ENCODE measurements at regions not wholly inside any gene's neighbourhood (a gene's known extent, or its start where the extent isn't known, plus 50 kb on each side); places are given as distances from the start of the nearest gene placed in this dataset.

DNA sequence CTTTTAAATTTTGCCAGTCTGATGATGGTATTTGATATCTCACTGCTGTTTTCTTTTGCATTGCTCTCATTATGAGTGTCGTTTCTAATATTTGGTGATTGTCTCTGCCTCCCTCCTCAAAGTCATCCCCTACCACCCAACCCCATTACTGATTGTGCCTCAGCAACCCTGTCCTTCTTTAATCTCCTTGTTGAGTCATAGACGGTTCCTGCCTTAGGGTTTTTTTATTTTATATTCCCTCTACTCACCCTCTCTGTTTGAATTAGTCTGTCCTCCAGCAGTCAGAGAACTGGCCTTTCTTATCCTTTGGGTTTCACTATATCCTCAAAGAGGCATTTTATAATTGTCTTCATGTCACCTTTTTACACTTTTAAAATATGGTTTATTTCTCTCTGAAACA, 409.3 kb upstream of the CPEB2 start:
- no peak for DNase-seq

DNA sequence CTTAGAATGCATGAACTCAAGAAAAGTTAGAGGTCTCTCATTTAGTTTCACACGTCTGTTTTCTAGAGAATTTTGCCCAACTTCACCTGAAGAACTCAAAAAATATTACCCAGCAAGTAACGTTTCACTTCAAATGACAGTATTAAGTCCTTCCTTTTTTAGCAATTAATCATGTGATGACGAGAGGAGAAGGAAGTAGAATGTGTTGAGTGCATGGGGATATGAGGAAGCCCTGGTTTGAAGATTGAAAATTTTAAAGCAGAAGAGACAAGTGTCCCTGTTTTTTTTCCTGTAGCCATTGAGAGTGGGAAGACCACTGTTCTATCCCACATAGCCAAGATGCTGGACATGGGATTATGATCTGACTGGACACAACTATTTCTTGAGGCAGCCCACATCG, 406.3 kb upstream of the CPEB2 start:
- no peak for DNase-seq

DNA sequence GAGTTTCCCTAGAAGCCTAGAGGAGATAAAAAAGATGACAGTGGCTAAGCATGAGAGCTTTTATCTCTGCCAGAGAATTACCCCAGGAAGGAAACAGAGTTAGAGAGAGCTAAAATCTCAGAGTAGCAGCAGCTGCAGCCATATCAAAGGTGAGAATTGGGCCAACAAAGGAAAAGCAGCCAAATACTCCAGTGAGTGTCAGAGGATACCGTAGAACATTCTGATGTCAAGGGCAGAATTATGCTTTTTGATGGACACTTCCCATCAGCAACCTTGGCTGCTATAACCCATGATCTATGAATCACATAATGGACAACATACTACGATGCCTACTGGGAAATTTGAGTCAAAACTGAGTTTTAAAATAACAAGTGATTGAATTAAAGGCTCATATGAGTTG, 405.8 kb upstream of the CPEB2 start:
- no peak for DNase-seq

DNA sequence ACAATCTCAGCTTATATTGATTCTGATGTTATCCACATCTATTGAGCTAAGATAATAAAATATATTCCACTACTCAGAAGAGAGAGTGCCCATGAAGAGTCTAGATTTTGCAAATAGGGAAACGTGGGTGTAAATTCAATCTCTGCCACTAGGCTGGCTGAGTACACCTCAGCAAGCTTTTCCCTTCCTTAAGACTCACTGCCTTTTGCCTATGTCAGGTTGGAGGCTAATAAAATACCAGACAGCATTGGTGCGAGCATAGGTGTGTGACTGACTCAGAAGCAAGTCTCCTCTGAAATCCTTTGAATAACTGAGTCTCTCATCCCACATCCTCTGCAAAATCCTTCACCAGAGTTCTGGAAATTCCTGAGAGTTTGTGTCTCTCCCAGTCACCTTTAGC, 405.4 kb upstream of the CPEB2 start:
- DNase-seq = no peak

DNA sequence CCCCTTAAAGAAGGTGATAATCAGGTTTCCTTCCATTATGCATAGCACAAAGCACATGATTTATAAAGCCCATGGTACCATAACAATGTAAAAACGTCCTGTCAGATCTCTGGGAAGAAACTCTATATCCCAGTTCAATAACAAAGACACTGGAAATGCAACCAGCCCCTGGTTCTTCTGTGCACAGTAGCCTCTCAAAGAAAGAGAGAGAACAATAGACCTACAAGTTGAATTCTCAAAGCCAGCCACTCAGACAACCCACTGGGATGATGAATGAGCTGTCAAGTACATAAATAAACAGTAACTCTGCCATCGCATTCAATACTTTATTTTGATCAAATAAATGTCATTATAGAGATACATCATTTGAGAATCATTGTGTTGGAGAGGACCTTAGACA, 400.1 kb upstream of the CPEB2 start:
- no peak for DNase-seq

DNA sequence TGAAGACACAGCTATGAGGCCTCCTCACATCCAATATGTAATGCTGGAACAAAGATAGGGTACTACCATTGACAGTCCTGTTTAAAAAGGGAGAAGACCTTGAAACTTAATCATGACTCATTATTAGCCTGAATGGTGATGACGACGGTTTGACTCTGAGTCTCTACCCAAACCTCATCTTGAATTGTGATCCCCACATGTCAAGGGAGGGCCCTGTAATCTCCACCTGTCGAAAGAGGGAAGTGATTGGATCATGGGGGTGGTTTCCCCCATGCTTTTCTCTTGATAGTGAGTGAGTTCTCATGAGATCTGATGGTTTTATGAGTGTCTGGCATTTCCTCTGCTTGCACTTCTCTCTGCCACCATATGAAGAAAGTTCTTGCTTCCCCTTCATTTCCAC, 395.3 kb upstream of the CPEB2 start:
- no peak for DNase-seq

DNA sequence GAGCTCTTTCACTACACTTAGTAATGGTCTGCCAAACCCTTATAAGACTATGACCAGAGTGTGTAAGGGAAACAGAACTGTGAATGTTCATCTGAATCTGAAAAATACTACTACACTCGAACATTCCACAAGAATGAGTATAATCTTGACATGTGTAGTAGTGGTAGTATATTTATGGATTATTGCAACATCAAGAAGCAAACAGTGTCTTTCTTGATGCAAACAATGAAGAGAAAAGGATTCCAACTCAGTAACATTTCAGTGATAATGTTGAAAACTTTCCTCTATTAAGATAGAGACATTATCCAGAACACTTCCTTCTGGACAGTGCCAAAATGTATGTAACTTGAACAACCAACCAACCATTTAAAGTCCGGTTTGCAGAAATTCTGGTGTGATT, 394.7 kb upstream of the CPEB2 start:
- no peak for DNase-seq

- DNase-seq = no peak
Observed at GRCh38 chr4:14608630-14609029, 393.7 kb upstream of the CPEB2 start.

DNA sequence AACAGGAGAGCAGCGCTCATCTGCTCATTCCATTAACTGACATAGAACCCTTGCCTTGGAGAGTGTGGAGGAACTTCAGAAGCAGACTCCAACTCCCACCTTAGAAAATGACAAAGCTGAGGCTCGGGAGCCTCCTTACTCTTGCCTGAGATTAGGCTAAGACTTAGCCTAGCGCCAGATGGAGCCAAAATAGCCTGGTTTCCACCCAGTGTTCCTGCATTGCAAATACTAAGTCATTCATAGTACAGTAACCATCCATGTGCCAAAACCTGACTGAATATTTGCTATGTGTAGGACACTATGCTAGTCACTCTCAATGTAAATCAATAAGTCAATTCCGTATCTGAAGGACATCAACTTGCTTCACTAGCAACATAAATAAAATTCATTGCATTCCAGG, 387.4 kb upstream of the CPEB2 start:
- DNase-seq = no peak

GRCh38 chr4:14615671-14616070, 386.6 kb upstream of the CPEB2 start:
- no peak for DNase-seq

DNA sequence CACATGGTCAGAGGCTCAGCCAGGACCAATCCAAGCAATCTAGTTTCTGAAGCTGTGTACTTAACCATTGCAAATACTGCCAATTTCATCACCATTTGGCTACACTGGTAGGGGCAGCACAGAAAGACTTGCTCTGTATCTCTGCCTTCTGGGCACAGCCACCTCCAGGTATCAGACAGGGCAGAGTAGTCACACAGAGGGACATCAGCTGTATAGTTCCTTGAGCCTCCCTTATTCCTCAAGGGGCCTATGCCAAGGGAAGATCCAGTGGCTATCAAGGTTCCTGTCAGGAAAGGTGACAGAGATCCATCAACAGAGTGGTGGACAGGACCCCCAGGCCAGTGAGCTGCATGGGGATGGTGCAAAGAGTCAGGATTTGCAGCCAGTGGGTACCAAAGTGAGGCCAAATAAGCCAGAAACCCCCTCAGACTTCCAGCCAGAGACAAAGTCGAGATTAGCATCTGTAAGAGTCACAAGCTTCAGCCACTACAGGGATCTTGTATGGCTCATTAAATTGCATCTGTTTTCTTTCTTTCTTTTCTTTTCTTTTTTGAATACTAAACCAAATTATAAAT, 381.6 kb upstream of the CPEB2 start:
- DNase-seq = no peak

GRCh38 chr4:14621731-14622463, 380.4 kb upstream of the CPEB2 start:
- no peak for DNase-seq

GRCh38 chr4:14627038-14627437, 375.2 kb upstream of the CPEB2 start:
- no peak for DNase-seq

DNA sequence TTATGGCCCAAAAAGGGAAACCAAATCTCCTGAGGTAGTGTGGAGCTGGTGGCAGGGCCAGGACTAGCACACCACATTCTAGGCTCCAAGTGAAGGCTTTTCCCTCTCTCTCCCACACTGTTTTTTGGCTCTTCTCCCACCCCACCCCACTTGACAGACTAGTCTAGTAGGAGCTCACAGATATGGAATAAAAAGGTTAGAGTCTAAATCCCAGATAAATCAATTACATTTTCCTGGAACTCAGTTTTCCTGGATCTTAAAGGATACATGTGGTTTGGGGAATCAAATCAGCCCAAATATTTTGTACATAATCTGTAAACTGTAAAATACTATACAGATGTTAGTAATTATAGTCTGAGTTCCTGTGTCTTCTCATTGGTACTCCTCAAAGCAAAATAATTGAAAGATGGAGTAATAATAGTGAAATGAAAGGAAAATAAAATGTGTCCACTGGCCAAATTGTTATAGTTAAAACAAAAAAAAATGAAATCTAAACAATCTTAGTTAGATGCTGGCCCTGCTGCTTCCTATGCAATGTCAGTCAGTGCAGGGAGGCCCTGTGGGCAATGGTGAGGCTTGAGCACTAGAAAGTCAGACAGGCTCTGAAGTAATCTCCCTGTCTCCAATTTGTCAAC, 370.4 kb upstream of the CPEB2 start:
- no peak for DNase-seq

GRCh38 chr4:14636563-14636962, 365.7 kb upstream of the CPEB2 start:
- DNase-seq = no peak

- DNase-seq = no peak
Observed at GRCh38 chr4:14640476-14640875, 361.8 kb upstream of the CPEB2 start.

- no peak for DNase-seq
Observed at GRCh38 chr4:14641871-14642270, 360.4 kb upstream of the CPEB2 start.

DNA sequence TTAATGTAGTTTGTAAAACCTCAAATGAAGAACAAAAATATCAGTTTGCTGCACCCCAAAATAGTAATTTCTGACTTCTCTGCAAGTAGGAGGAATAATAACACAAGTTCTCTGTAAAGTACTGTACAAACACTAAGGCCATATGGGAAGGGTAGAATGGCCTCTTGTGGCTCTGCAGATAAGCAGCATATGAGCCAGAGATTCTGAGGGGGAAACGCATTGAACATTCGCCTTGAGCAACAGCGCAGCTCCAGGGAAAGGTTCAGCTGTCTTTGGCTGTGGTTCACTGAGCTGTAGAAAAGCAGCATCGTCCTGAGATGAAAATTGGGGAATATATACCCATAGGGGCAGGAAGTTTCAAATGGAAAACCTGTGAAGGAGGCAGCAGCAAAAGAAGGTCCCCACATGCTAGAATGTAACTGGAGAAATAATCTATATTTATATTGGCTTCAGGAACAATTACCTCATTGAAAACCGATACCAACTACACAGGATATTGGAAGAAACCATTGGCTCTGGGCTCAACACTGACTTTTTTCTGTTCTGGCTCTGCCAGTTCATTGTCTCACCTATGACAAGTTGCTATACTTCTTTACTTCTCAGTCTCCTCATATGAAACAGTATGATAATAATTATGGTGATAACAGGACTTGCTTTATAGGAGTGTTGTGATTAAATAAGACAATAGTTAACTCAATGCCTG, 357.6 kb upstream of the CPEB2 start:
- DNase-seq = no peak

GRCh38 chr4:14646831-14647230, 355.4 kb upstream of the CPEB2 start:
- no peak for DNase-seq

GRCh38 chr4:14650127-14650526, 352.2 kb upstream of the CPEB2 start:
- DNase-seq = no peak

- DNase-seq = no peak
Observed at GRCh38 chr4:14652522-14652921, 349.8 kb upstream of the CPEB2 start.

- no peak for DNase-seq
Observed at GRCh38 chr4:14653338-14653737, 348.9 kb upstream of the CPEB2 start.

DNA sequence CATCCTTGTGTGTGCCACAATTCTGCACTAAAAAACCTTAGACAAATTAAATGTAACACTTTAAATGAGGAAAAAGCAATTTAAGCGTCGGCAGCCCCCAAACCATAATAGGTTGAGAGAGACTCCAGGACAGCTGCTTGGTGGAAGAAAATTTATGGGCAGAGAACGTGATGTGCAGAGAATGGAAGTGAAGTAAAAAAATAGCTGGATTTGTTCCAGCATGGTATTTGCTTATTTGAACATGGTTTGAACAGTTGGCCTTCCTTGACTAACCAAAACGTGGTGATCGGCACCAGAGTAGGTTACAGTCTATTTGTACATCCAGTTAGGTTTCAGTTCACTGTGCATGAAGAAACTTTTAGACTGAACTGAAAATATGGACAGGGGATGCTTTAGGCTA, 343.0 kb upstream of the CPEB2 start:
- DNase-seq = no peak

GRCh38 chr4:14667624-14668151, 334.6 kb upstream of the CPEB2 start:
- DNase-seq = no peak
